ENCODE measurements at regions not wholly inside any gene's neighbourhood (a gene's known extent, or its start where the extent isn't known, plus 50 kb on each side); places are given as distances from the start of the nearest gene placed in this dataset.

DNA sequence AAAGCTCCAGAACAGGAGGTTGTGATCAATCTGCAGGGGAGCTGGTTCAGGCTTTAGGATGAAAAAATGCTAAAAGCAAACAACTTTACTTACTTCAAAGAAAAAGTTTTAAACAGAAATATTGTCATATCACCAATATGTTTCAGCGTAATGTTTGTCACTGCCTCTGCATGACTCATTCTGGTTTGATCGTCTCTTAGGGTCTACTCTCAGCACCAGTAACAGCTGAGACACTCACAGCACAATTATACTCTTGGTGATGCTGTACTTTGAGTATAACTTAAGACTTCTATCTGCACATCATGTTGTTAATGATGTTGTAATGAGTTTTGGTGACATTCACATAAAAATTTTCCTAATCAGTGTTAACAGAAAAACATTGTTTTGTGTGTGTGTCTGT lies 665.4 kb downstream of the EPM2A start:
- Histone ChIP-seq H3K27me3 (ENCODE audit: control insufficient read depth in 1 of 2, insufficient read depth in 2 of 2, low read length in 2 of 2) (no peaks in the 10 kb centered on the region), H4K20me1 (ENCODE audit: insufficient read depth, low read length) (no peaks in the 10 kb centered on the region), H3K4me2 (ENCODE audit: low read depth, low read length) (no peak overlapping the region), H3K27ac (ENCODE audit: extremely low read length, insufficient read depth, low read length) (no peak overlapping the region), H3K4me3 (replicated peaks in 1 of 3; ENCODE audit: insufficient read depth in 1 of 3, low read depth in 2 of 3, low read length in 3 of 3) (no peak overlapping the region), H3K9me3 (ENCODE audit: low read length) (no peaks in the 10 kb centered on the region), H3K36me3 (replicated peaks in 1 of 2; ENCODE audit: control insufficient read depth in 1 of 2, insufficient read depth in 2 of 2, low read length in 2 of 2) (no peaks in the 10 kb centered on the region), H3K79me2 (ENCODE audit: insufficient read depth, low read length) (no peaks in the 10 kb centered on the region), H3K9ac (ENCODE audit: insufficient read depth, low read depth, low read length) (no peak overlapping the region), H2AFZ (ENCODE audit: low read length) (no peak overlapping the region), H3K4me1 (ENCODE audit: insufficient read depth, low read length) (no peaks in the 10 kb centered on the region)
- WGBS (ENCODE audit: low lambda C conversion rate), result 25% methylated on average over 2 of the region's 2 CpGs
- ChIA-PET POLR2A (no interaction called here), CTCF (ENCODE audit: low intra/inter-chr PET ratio, low total read pairs) (no interaction called here)
- ATAC-seq (no peak; the same call in 2 of the 3 replicates), DNase-seq (ENCODE audit: low spot score) (no peak), FAIRE-seq (peak; percentile 52)
- in situ Hi-C loops (cut with HindIII; ENCODE audit: extremely low pct_ligation_motif_present, low pct_unique_long_range_greater_than_20kb), result no loop called here
- intact Hi-C loops (cut with micrococcal nuclease; ENCODE audit: unreplicated experiment), result no loop called here
- no TSS peak for BruUV-seq (replicated peaks)
- TF ChIP-seq, protein P1, sequence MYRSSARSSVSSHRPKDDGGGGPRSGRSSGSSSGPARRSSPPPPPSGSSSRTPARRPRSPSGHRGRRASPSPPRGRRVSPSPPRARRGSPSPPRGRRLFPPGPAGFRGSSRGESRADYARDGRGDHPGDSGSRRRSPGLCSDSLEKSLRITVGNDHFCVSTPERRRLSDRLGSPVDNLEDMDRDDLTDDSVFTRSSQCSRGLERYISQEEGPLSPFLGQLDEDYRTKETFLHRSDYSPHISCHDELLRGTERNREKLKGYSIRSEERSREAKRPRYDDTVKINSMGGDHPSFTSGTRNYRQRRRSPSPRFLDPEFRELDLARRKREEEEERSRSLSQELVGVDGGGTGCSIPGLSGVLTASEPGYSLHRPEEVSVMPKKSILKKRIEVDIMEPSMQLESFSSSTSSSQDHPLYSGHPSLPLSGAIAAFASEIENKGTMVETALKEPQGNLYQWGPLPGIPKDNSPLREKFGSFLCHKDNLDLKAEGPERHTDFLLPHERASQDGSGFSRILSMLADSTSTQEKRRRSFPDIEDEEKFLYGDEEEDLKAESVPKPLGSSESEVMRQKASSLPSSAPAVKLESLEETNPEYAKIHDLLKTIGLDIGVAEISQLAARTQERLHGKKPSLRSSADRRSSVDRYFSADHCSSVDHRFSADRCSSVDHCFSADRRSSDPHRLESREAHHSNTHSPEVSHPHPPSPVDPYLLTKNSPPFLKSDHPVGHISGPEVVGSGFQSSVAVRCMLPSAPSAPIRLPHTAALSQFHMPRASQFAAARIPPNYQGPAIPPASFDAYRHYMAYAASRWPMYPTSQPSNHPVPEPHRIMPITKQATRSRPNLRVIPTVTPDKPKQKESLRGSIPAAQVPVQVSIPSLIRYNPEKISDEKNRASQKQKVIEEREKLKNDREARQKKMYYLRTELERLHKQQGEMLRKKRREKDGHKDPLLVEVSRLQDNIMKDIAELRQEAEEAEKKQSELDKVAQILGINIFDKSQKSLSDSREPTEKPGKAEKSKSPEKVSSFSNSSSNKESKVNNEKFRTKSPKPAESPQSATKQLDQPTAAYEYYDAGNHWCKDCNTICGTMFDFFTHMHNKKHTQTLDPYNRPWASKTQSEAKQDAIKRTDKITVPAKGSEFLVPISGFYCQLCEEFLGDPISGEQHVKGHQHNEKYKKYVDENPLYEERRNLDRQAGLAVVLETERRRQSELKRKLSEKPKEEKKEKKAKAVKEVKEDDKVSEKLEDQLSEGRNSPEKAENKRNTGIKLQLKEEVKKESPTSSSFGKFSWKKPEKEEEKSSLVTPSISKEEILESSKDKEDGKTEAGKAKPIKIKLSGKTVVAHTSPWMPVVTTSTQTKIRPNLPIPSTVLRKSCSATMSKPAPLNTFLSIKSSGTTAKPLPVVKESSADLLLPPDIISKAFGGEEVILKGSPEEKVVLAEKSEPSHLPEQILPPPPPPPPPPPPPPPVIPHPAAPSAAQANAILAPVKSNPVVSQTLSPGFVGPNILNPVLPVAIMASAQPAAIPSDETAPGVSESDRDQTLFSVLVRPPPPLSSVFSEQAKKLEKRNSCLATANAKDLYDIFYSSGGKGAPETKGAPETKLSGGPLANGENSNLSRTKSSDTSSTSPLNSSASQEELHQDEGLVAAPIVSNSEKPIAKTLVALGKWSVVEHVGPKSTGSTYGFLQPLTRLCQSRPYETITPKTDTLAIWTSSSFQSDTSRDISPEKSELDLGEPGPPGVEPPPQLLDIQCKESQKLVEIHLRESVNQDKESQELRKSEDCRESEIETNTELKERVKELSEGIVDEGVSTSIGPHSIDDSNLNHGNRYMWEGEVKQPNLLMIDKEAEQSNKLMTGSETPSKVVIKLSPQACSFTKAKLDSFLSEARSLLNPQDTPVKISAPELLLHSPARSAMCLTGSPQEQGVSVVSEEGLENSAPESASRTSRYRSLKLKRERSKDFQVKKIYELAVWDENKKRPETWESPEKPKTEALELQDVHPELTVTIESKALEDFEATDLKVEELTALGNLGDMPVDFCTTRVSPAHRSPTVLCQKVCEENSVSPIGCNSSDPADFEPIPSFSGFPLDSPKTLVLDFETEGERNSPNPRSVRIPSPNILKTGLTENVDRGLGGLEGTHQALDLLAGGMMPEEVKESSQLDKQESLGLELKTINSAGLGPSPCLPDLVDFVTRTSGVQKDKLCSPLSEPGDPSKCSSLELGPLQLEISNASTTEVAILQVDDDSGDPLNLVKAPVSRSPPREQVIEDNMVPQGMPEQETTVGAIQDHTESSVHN (CRISPR knock-in tag; IDR thresholded peaks at IDR 0.05), result no peak
- TF ChIP-seq SRSF1 (optimal IDR thresholded peaks at IDR 0.05; ENCODE audit: low read depth, low read length), result no peak
- no peak for TF ChIP-seq KMT2A (CRISPR knock-in tag; IDR thresholded peaks at IDR 0.05)
- no peak for TF ChIP-seq ZNF331 (CRISPR knock-in tag; IDR thresholded peaks at IDR 0.05)
- TF ChIP-seq UBTF (CRISPR knock-in tag; IDR thresholded peaks at IDR 0.05), result no peak
- TF ChIP-seq SATB2 (CRISPR knock-in tag; IDR thresholded peaks at IDR 0.05), result no peak
- no peak for TF ChIP-seq SMAD3 (CRISPR knock-in tag; IDR thresholded peaks at IDR 0.05)
- no peak for TF ChIP-seq ZNF18 (CRISPR knock-in tag; IDR thresholded peaks at IDR 0.05; ENCODE audit: insufficient replicate concordance)
- TF ChIP-seq ZBTB37 (CRISPR knock-in tag; IDR thresholded peaks at IDR 0.05), result no peak

Data from HepG2 (cell line).